HFFc6 (cell line): ENCODE measurements at regions not wholly inside any gene's neighbourhood (a gene's known extent, or its start where the extent isn't known, plus 50 kb on each side); places are given as distances from the start of the nearest gene placed in this dataset.
A peak's percentile ranks its signal among the peaks of the same experiment; 100 is the strongest.

Source experiments
- DNase-seq: peaks from one replicate; pipeline ENCODE4 v3.0.0-alpha.2; 2018
- H3K27ac Mint-ChIP-seq: 2 replicates; pipeline ENCODE4 v1.8.0; 2020; ENCODE audit warnings: mild to moderate bottlenecking, mixed read lengths
- H3K27me3 Mint-ChIP-seq: 2 replicates; pipeline ENCODE4 v1.8.0; 2021; ENCODE audit warnings: mild to moderate bottlenecking, moderate library complexity, mixed read lengths; ENCODE audit not compliant: insufficient read depth
- H3K36me3 Mint-ChIP-seq: 2 replicates; pipeline ENCODE4 v1.8.0; 2021; ENCODE audit warnings: low read depth, mixed read lengths
- H3K4me1 Mint-ChIP-seq: 2 replicates; pipeline ENCODE4 v1.8.0; 2020; ENCODE audit warnings: low read depth, mixed read lengths
- H3K4me3 Mint-ChIP-seq: 2 replicates; pipeline ENCODE4 v1.8.0; 2020; ENCODE audit warnings: mild to moderate bottlenecking, moderate library complexity, mixed read lengths
- H3K9me3 Mint-ChIP-seq: 2 replicates; pipeline ENCODE4 v1.8.0; 2020; ENCODE audit warnings: mild to moderate bottlenecking, mixed read lengths
- CTCF ChIP-seq: fragments of 200-600 bp; sonication (generic); IDR thresholded peaks from 2 replicates; pipeline ENCODE4 v1.5.0; 2021; ENCODE audit warnings: antibody characterized with exemption, mild to moderate bottlenecking

- Mint-ChIP-seq H3K9me3 (no peaks in the 10 kb centered on the region), H3K36me3 (no peaks in the 10 kb centered on the region), H3K4me1 (peaks cover 48% of the 10 kb centered on the region), H3K27ac (no peak overlapping the region), H3K4me3 (no peak overlapping the region), H3K27me3 (peaks cover 1% of the 10 kb centered on the region; the same call in 1 of the 2 replicates)
- no peak for TF ChIP-seq CTCF
- DNase-seq = no peak
These were observed 283.1 kb downstream of the HLX start for GRCh38 chr1:221162352-221162751.

GRCh38 chr1:221162939-221163338, 283.7 kb downstream of the HLX start:
- Mint-ChIP-seq H3K9me3 (no peaks in the 10 kb centered on the region), H3K27me3 (peaks cover 1% of the 10 kb centered on the region; the same call in 1 of the 2 replicates), H3K4me1 (peaks cover 48% of the 10 kb centered on the region), H3K4me3 (no peak overlapping the region), H3K36me3 (no peaks in the 10 kb centered on the region), H3K27ac (no peak overlapping the region)
- TF ChIP-seq CTCF = no peak
- DNase-seq = no peak

- no peak for TF ChIP-seq CTCF
- peak; percentile 22 for DNase-seq
- H3K4me1 Mint-ChIP-seq = peaks cover 49% of the 10 kb centered on the region
- H3K36me3 Mint-ChIP-seq = no peaks in the 10 kb centered on the region
- peaks cover 3% of the 10 kb centered on the region for H3K27me3 Mint-ChIP-seq
- peak overlapping the region; percentile 30; the same call in 1 of the 2 replicates for H3K27ac Mint-ChIP-seq
- H3K4me3 Mint-ChIP-seq = peak overlapping the region; percentile 23; the same call in 1 of the 2 replicates
- no peaks in the 10 kb centered on the region for H3K9me3 Mint-ChIP-seq
These were observed 284.8 kb downstream of the HLX start for GRCh38 chr1:221164029-221164428.

GRCh38 chr1:221164951-221165838, 286.0 kb downstream of the HLX start:
- H3K27me3 Mint-ChIP-seq = peaks cover 3% of the 10 kb centered on the region
- H3K9me3 Mint-ChIP-seq = no peaks in the 10 kb centered on the region
- no peak for TF ChIP-seq CTCF
- no peak overlapping the region for H3K27ac Mint-ChIP-seq
- no peak for DNase-seq
- peaks cover 61% of the 10 kb centered on the region for H3K4me1 Mint-ChIP-seq
- no peaks in the 10 kb centered on the region for H3K36me3 Mint-ChIP-seq
- no peak overlapping the region for H3K4me3 Mint-ChIP-seq

GRCh38 chr1:221165839-221166500, 286.7 kb downstream of the HLX start:
- H3K9me3 Mint-ChIP-seq = no peaks in the 10 kb centered on the region
- H3K27ac Mint-ChIP-seq = no peak overlapping the region
- H3K36me3 Mint-ChIP-seq = no peaks in the 10 kb centered on the region
- no peak for DNase-seq
- H3K27me3 Mint-ChIP-seq = peaks cover 3% of the 10 kb centered on the region
- TF ChIP-seq CTCF = no peak
- H3K4me1 Mint-ChIP-seq = peaks cover 62% of the 10 kb centered on the region
- no peak overlapping the region for H3K4me3 Mint-ChIP-seq
